ENCODE measurements at regions not wholly inside any gene's neighbourhood (a gene's known extent, or its start where the extent isn't known, plus 50 kb on each side); places are given as distances from the start of the nearest gene placed in this dataset.

DNA sequence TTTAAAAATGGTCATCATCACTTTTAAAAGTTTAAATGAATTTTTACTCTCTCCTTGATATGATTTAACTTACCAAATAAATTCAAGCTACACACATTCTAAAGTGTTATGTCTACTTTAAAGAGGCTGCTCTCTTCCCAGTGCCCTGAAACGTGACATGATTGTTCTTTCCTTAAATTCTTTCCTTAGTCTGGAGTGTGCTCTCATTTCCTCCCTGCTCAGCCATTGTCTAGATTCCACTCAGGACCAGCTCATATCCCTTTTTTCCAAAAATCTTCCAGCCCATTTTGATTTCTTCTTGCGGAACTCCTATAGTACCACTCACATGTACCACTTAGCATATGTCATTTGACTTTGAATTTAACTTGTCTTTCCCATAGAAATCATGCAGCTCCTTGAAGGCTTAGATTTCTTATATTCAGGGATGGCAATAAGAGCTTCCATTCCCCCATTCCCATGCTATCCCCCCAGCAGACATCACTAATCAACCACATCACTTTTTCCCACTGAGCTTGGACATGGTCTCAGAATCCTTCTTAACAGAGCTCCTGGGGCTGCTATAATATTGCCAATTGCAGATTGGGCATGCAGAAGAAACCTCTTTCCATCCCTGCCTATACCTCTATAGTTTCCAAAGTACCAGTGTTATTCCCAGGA, 54.7 kb upstream of the ITPKB start:
- TF ChIP-seq, protein P1, sequence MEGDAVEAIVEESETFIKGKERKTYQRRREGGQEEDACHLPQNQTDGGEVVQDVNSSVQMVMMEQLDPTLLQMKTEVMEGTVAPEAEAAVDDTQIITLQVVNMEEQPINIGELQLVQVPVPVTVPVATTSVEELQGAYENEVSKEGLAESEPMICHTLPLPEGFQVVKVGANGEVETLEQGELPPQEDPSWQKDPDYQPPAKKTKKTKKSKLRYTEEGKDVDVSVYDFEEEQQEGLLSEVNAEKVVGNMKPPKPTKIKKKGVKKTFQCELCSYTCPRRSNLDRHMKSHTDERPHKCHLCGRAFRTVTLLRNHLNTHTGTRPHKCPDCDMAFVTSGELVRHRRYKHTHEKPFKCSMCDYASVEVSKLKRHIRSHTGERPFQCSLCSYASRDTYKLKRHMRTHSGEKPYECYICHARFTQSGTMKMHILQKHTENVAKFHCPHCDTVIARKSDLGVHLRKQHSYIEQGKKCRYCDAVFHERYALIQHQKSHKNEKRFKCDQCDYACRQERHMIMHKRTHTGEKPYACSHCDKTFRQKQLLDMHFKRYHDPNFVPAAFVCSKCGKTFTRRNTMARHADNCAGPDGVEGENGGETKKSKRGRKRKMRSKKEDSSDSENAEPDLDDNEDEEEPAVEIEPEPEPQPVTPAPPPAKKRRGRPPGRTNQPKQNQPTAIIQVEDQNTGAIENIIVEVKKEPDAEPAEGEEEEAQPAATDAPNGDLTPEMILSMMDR (conservative IDR thresholded peaks at IDR 0.05) = no peak
- no peak for TF ChIP-seq ZFX (IDR thresholded peaks at IDR 0.05)
- no peak overlapping the region for H3K27ac ChIP-seq

DNA sequence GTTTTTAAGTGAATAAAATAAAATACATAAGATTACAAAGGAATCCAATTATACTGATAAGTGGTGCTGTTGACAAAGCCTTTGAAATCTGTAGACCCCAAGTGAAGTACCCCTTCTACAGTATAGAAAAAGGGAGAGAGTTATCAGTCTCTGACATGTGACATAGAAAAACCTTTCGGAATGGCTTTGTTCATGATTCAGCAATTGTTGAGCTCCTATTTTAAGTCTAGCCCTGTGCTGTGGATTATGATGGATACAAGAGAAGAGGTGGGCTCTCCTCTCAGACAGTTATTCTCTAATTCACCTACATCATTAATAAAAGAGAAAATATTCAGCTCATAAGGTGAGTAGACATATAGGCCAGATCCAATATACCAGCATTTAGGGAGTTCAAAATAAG, 53.3 kb upstream of the ITPKB start:
- no peak overlapping the region for H3K27ac ChIP-seq
- no peak for TF ChIP-seq ZFX (IDR thresholded peaks at IDR 0.05)
- TF ChIP-seq, protein P1 (conservative IDR thresholded peaks at IDR 0.05) = no peak

DNA sequence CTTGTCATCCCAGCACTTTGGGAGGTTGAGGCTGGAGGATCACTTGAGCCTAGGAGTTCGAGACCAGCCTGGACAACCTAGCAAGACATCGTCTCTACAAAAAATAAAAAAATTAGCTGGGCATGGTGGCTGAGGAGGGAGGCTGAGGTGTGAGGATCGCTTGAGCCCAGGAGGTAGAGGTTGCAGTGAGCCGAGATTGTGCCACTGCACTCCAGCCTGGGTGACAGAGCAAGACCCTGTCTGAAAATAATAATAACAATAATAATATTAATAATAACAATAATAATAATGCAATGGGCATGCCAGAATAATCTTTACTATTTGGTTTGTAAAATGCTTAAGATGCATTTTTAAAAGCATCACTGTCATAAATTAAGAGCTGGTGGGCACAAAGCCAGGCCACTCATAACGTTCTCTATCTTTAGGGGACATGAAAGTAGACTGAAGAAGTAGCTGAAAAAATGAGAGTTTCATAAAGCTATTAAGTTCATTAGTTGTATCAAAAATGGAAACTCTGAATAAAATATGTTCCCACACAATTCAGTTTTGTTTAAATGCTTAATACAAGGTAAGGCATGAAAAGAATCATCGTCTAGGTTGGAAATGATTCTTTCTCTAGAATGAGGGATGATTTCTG, 51.6 kb upstream of the ITPKB start:
- H3K27ac ChIP-seq = no peak overlapping the region
- no peak for TF ChIP-seq ZFX (IDR thresholded peaks at IDR 0.05)
- TF ChIP-seq, protein P1 (conservative IDR thresholded peaks at IDR 0.05) = no peak

DNA sequence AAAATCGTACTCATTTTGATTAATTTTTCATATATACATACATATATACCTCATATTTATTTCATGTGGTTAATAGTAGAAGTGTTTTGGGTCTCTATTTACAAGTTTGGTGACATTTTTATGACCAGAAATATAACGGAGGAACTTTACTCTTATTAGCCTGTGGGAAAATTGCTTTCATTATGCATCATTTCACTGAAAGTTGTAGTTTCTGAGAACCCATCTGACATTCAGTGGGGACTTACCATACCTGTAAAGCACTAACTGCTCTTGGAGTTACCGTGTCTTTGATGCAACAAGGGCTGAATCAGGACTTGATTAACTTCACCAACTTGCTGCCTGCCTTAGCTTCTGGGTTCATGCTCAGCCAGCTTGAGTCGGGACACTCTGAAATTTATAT, 49.9 kb upstream of the ITPKB start:
- no peak for TF ChIP-seq ZFX (IDR thresholded peaks at IDR 0.05)
- TF ChIP-seq, protein P1 (conservative IDR thresholded peaks at IDR 0.05) = no peak

More for the DNA sequence above, 49.9 kb upstream of the ITPKB start:
- H3K27ac ChIP-seq = no peak overlapping the region
